HG02970 (cell line): ENCODE measurements at regions not wholly inside any gene's neighbourhood (a gene's known extent, or its start where the extent isn't known, plus 50 kb on each side); places are given as distances from the start of the nearest gene placed in this dataset.

Source experiments
- ATAC-seq: cut with Tn5 transposase; IDR thresholded peaks from one replicate; pipeline ENCODE4 v1.9.1; 2021; ENCODE audit warnings: mild to moderate bottlenecking, moderate library complexity, moderate number of reproducible peaks; ENCODE audit not compliant: unreplicated experiment, low FRiP score

DNA sequence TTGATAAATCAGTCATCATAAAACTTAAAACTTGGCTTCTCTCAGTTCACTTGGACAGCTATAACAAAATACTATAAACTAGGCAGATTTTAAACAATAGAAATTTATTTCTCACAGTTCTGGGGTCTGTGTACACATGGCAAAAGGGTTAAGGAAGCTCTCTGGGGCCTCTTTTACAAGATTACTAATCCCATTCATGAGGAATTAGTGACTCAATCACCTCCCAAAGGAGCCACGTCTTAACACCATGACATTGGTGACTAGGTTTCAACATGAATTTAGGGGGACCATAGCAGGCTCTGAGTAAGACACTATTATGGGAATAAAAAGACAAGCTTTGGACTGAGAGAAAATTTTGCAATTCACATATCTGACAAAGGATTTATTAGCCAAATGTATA lies 436.5 kb downstream of the PDZRN4 start:
- ATAC-seq, result no peak
